Activated naive CD4-positive, alpha-beta T cell treated with anti-CD3 and anti-CD28 coated beads, Interleukin-2, amount 50 U/mL, for 16 hours (primary cell): ENCODE measurements at regions not wholly inside any gene's neighbourhood (a gene's known extent, or its start where the extent isn't known, plus 50 kb on each side); places are given as distances from the start of the nearest gene placed in this dataset.
"Not testable (repeated sequence)": the region's sequence is repeated elsewhere in the genome, so short reads cannot be mapped to it uniquely, and the experiment has no call there.

Source experiments
- DNase-seq: peaks from one replicate; pipeline ENCODE4 v3.0.0-alpha.2; 2020

GRCh38 chr18:25544546-25545287 is 192.8 kb upstream of the ZNF521 start:
- no peak for DNase-seq

- no peak for DNase-seq
These were observed 186.4 kb upstream of the ZNF521 start for GRCh38 chr18:25538175-25538922.

- no peak for DNase-seq
These were observed 183.5 kb upstream of the ZNF521 start for GRCh38 chr18:25535495-25535894.

GRCh38 chr18:25534401-25534800 is 182.4 kb upstream of the ZNF521 start:
- DNase-seq, result no peak

- no peak for DNase-seq
These were observed 181.3 kb upstream of the ZNF521 start for GRCh38 chr18:25533218-25533617.

- no peak for DNase-seq
These were observed 179.2 kb upstream of the ZNF521 start for GRCh38 chr18:25531207-25531606.

- DNase-seq, result not testable (repeated sequence)
These were observed 173.8 kb upstream of the ZNF521 start for GRCh38 chr18:25525789-25526188.

GRCh38 chr18:25518716-25519053 is 166.7 kb upstream of the ZNF521 start:
- DNase-seq, result no peak

- DNase-seq, result no peak
These were observed 166.1 kb upstream of the ZNF521 start for GRCh38 chr18:25517881-25518715.

GRCh38 chr18:25516747-25517498 is 165.0 kb upstream of the ZNF521 start:
- DNase-seq, result no peak

GRCh38 chr18:25516121-25516520 is 164.2 kb upstream of the ZNF521 start:
- DNase-seq, result no peak

GRCh38 chr18:25510096-25510495 is 158.1 kb upstream of the ZNF521 start:
- no peak for DNase-seq

- no peak for DNase-seq
These were observed 151.7 kb upstream of the ZNF521 start for GRCh38 chr18:25503567-25504081.

- no peak for DNase-seq
These were observed 145.3 kb upstream of the ZNF521 start for GRCh38 chr18:25497151-25497794.

GRCh38 chr18:25496544-25496943 is 144.6 kb upstream of the ZNF521 start:
- DNase-seq, result no peak

GRCh38 chr18:25495606-25496005 is 143.6 kb upstream of the ZNF521 start:
- no peak for DNase-seq

- DNase-seq, result no peak
These were observed 142.9 kb upstream of the ZNF521 start for GRCh38 chr18:25494888-25495287.

- DNase-seq, result no peak
These were observed 141.4 kb upstream of the ZNF521 start for GRCh38 chr18:25493401-25493800.

- no peak for DNase-seq
These were observed 138.3 kb upstream of the ZNF521 start for GRCh38 chr18:25490316-25490715.

- no peak for DNase-seq
These were observed 121.0 kb upstream of the ZNF521 start for GRCh38 chr18:25473008-25473407.

GRCh38 chr18:25470756-25471524 is 119.0 kb upstream of the ZNF521 start:
- not testable (repeated sequence) for DNase-seq
